Brain pericyte (primary cell): ENCODE measurements at regions not wholly inside any gene's neighbourhood (a gene's known extent, or its start where the extent isn't known, plus 50 kb on each side); places are given as distances from the start of the nearest gene placed in this dataset.
"Not testable (repeated sequence)": the region's sequence is repeated elsewhere in the genome, so short reads cannot be mapped to it uniquely, and the experiment has no call there.

ENCODE experiments used
- DNase-seq: peaks from one replicate; pipeline ENCODE4 v3.0.0-alpha.2; 2012; ENCODE audit warnings: low read depth, low spot score

DNA sequence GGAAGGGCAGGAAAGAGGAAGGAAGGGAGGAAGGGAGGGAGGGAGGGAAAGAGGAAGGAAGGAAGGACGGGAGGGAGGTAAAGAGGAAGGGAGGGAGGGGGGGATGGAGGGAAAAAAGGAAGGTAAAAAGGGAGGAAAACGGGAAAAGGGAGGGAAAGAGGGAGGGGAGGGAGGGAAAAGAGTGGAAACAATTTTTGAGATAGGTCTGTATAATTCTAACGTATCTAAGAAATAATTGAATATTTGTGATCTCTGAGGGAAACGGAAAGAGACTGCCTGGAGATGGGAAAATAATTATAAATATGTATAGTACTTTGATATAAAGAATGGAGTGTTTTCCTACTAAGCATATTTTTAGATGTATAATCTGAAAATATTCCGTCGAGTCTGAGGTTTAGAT, 158.2 kb upstream of the FOXK1 start:
- no peak for DNase-seq

DNA sequence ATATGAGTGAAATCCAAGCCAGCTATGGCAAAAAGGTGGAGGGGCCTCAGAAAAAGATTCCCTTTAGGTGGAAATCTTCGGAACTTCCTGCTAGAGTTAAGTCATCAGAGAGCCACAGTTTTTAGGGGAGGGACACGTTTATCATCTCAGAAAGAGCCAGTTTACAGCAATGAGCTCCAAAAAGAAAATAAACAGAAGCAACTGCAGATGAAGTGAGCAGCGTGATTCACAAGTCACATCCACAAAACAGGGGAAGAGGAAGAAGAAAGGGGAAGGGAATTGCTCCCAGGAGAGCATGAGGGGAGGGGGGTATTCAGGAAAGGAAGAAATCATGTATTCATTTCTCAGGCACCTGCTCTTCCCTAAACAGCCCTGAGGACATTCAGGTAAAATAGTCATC, 156.2 kb upstream of the FOXK1 start:
- DNase-seq = no peak

DNA sequence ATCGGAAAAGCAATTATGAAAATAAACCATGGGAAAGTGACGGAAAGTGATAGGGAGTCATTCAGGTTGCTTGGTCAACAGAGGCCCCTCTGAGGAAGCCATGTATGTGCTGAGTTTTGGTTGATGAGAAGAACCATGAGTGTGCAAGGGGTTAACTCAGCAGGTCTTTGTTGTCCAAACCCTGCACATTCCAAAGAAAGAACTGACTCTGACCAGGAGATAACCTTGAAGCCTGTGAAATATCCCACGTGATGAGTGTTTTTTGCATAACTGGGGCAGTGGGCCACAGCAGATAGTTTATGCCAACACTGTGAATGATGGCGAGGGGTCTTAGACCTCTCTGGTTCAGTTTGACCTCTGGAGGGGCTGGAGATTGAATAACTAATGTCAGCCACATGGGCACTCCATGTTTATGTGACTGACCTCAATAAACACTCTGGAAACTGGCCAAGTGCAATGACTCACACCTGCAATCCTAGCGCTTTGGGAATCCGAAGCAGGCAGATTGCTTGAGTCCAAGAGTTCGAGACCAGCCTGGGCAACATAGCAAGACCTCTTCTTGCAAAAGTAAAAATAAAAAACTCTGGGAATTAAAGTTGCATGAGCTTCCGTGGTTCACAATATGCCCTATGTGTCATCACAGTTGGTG, 154.0 kb upstream of the FOXK1 start:
- no peak for DNase-seq

DNA sequence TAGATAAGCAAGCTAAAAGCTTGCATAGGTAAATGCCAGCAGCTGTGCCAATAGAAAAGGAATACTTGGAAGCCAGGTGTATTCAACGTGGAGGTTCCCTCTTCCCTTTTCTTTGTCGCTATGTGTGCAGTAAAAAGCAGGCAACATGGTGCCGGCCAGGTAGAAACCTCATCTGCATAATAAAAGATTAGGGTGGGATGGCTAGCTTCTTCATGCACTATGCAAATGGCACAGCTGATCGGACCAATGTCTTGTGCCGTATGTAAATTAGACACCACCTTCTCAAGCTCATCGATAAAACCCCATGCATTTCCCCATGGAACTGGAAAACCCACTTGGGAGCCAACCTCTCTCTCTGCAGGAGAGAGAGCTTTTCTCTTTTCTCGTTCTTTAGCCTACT, 150.9 kb upstream of the FOXK1 start:
- no peak for DNase-seq

DNA sequence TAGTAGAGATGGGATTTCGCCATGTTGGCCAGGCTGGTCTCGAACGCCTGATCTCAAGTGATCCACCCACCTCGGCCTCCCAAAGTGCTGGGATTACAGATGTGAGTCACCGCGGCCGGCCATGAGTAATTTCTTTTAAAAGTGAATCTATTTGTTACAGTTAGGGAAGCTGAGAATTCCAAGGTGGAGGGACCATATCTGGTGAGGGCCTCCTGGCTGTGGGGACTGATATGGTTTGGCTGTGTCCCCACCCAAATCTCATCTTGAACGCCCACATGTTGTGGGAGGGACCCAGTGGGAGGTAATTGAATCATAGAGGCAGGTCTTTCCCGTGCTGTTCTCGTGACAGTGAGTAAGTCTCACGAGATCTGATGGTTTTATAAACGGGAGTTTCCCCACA, 148.8 kb upstream of the FOXK1 start:
- not testable (repeated sequence) for DNase-seq

DNA sequence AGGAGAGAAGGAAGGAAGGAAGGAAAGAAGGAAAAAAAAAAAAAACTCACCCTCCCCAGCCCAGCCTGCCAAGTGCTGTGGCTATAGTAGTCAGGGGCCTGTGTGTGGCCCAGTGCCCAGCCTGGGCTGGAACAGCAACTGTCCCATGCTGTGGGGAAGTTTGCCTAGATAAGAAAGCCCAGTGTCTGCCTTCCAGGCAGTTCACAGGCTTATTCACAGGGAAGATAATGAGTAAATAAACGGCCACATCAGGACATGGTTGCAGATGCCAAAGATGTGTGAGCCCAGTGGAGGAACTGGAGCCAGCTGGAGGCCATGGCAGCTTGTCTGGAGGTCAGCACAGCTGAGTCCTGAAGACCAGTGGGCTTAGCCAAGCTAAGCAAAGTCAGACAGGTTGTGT, 132.4 kb upstream of the FOXK1 start:
- no peak for DNase-seq

DNA sequence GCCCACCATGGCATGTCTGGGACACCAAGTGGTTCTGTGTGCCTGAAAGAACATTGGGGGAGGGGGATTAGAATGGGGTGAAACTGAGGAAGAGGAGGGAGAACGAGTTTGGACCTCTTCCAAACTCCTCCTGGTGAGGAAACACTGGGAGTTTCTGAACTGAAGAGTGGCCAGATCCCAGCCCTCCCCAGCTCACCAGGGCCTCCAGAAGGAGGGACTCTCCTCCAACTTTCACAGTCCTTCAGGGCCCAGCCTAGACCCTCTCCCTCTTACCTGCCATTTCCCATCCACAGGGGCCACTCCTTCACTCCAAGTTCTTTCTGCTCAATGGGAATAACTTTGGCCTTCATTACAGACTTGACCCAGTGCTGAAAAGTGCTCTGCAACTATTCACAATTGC, 132.0 kb upstream of the FOXK1 start:
- no peak for DNase-seq

DNA sequence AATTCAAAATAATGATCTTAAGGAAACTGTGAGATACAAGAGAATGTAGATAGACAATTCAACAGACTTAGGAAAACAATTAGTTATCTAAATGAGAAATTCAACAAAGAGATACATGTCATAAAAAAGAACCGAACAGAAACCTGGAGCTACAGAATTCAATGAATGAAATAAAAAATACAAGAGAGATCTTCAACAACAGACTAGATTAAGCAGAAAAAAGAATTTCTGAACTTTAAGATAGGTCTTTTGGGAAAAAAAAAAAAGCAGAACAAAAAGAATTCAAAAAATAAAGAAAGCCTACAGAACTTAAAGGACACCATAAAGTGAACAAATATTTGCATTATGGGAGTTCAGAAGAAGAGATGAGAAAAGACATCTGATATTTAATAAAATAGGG, 129.1 kb upstream of the FOXK1 start:
- no peak for DNase-seq

DNA sequence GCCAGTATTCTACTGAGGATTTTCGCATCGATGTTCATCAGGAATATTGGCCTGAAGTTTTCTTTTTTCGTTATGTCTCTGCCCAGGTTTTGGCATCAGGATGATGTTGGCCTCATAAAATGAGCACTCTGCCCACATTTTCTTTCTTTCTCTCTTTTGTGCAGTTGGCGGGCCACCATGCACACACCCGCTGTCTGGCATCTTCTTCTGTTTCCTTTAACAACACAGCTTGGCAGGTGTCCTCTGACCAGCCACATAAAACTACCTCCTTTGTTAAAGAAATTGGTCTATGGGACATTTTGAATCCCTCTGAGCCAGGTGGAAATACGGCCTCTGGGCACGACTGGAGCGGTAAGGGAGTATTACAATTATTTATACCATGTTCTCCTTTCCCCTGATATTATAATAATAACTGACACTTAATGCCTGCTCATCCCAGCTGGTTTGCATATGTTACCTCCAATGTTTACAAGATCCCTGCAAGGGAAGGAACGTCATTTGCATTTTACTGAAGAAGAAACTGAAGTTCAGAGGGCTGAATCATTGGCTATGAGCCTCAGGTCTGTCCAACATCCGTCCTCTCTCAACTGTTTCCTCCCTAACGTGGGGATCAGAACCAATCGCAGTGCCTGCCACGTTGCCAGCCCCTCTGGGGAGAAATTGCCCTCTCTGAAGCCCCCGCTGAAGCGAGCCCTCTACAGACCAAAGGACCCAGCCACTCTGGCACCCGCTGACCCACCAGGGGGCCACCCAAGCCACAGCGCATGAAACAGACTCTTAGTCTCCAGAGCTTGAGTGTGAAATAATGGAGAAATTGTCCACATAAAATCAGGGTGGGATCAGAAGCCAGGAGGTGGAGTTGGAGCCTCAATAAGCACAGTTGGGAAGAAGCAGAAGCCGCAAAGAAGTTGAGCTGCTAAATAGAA, 125.0 kb upstream of the FOXK1 start:
- DNase-seq = no peak

DNA sequence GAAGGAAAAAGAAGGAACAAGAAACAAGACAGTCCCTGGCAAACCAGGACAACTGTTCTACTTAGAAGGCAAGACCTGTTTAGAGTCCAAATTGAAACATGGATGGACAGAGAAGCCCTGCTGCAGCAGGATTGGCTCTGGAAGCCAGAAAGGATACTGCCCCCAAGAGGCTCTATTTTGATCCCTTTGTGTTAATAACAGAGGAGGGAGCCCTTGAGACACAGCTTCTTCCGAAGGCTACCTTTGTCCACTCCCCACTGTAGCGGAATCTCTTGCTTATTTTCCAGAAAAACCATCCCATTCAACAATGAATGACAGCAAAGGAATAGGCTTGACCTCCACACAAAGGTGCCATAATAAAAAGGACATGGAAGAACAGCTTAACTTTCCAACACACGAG, 120.3 kb upstream of the FOXK1 start:
- DNase-seq = no peak

DNA sequence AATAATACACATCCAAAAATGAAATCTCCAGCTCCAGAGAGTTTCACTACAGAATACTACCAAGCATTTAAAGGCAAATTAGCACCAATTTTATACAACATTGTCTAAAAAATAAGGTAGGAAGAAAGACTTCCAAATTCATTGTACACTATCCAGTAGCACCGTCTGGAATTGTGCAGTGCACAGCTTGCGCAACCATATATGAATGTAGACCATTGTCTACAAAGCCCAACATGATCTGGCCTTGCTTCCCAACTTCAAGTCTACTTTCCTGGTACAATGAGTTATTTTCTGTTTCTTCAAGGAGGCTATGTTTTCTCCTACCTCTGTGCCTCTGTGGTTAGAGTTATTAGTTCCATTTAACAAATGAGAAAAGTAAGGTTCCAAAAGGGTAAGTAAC, 115.4 kb upstream of the FOXK1 start:
- DNase-seq = no peak

DNA sequence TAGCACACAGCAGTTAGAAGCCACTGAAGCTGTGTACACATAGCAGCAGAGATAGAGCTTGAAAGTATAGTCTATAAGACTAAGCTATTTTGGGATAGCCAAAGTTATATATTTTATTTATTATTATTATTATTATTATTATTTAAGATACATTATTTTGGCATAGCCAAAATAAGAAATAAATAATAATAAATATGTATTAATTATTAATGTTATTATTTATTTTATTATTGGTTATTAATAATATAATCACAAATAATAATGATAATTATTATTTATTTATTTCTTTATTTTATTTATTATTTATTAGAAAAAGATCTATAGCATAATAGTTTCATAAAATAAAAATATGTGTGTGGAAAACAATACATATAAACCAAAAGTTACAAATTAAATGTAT, 107.2 kb upstream of the FOXK1 start:
- DNase-seq = no peak

DNA sequence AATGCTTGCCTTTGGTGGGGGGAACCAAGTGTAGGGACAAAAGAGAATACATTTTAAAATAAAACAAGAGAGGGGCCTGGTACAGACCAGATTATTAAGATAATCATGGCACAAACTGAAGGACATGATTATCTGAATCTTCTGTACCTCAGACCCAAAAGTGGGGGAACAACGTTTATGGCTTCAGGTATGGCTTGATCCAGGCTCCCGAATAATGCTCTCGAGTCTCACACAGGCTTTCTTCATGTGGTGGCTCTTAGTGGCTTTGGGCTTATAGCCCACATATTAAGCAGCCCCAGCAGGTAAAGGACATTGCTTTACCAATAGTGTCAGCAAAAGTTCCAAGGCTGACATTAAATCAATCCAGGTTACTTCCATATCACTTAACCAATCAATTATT, 106.8 kb upstream of the FOXK1 start:
- no peak for DNase-seq

DNA sequence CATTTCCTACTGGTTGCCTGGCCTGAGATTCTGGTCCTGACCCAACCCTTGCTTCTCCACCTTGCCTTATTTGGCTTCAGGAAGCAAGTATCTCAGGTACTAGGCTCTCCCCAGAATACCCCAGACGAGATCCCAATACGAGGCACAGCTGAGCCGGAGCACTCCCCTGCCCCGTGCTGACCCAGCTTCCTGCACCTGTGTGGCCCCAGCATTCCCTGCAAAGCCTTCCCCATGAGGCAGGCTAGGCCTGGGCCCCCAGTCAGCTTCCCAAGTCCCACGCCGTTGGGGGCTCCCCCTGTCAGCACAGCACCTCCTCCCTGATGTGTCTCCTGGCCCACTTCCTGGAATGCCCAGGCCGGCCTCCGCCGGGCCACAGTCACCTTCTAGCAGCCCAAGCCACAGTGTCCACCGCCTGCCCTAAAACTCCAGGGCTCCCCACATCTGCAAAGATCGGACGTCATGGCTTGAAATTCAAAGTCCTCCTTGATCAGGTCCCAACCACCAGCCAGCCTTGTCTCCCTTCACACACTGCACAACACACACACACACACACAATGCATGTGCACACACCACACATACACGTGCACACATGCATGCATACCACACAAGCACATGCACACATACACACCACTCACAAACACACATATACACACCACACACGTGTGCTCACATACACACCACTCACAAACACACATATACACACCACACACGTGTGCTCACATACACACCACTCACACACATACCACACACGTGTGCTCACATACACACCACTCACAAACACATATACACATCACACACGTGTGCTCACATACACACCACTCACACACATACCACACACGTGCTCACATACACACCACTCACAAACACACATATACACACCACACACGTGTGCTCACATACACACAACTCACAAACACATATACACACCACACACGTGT, 78.9 kb upstream of the FOXK1 start:
- no peak for DNase-seq

DNA sequence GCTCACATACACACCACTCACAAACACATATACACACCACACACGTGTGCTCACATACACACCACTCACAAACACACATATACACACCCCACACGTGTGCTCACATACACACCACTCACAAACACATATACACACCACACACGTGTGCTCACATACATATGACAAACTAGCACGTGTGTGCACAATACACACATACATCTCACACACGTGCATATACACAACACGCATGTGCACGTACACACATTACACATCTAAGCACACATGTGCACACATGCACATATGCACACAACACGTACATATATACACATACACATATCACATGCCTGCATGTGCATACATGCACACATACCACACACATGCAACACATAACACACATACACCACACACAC, 78.3 kb upstream of the FOXK1 start:
- DNase-seq = no peak

DNA sequence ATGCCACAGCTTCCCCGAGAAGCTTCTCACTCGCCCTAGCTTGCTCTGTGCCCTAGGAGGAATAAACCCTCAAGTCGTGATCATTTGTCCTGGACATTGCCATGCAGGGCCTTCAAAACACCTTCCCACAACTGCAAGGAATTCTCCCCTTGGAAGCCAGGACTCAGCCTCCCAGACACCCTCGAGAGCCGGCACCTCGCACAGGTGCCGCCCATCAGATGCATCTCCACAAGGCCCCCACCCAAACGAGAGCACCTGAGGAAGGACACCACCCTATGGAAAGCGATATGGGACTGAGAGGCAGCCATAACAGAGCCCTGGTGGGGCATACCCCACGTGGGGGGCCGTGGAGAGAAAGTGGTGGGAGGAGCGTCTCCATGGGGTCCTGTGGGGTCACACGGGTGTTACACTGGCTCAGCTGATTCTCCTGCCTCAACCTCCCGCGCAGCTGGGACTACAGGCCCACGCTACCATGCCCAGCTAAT, 77.6 kb upstream of the FOXK1 start:
- DNase-seq = no peak

DNA sequence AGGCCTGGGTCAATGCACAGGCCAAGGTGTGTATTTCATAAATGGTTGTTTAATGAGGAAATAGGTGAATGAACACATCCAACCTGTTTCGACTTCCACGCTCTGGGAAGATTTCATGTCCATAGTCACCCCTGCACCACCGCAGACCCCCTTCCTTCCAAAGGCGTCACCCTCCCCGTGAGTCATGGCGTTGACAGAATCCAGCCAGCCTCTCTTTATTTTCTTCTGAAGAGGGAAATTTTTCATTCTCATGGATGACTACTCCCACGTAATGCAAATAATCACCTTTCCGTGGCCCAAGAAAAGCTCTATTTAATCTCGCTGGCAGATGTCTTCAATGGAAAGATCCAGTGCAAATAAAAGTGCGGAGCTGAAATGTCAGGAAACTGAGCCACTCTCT, 75.3 kb upstream of the FOXK1 start:
- no peak for DNase-seq

DNA sequence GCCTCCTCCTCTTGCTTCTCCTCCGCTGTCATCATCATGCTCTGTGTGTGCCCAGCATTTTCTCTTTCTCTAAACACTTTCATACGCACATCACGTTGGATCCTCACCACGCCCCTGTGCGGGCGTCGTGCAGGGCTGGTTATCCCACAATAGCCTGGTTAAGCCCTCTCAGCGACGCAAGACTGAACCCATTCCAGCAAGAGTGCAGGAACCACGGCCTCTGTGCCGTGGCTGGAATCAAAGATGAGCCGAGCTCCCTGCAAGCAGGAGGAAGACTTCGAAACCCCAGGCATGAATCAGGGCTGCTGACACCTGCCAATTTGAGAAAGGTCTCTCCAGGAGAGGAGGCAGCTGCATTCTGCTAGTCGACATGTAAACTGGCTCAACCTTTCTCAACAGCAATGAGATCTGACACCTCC, 74.8 kb upstream of the FOXK1 start:
- no peak for DNase-seq

DNA sequence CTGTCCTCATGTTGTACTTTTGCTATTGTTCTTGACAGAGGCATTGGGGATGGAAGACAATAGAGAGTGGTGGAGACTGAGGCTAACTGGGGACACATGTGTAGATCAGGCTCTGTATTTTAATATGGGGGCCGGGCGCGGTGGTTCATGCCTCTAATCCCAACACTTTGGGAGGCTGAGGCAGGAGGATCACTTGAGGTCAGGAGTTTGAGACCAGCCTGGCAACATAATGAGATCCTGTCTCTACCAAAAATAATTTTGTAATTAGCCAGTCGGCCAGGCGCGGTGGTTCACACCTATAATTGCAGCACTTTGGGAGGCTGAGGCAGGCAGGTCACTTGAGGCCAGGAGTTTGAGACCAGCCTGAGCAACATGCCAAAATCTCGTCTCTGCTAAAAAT, 72.5 kb upstream of the FOXK1 start:
- not testable (repeated sequence) for DNase-seq

DNA sequence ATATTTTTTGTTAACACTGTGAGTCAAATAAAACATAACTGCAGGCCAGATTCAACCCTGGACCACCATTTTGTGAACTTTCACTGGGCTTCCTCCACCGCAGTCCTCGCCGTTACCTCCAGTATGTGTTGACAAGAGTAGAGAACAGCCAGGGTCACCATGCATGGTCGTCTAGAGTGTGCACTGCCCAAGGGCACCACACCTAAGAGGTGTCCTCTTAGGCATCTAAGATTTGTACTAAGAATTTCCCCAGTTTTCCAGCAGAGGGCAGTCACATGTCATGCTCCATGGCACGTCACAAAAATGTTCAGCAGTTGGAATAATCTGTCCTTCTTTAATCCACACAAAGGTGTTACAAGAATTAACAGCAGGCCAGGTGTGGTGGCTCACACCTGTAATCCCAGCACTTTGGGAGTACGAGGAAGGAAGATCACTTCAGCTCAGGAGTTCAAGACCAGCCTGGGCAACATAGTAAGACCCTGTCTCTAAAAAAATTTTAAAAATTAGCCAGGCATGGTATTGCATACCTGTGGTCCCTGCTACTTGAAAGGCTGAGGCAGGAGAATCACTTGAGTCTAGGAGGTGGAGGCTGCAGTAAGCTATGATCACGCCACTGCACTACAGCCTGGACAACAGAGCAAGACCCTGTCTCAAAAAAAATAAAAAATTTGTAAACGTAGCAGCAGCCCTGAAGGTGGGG, 71.2 kb upstream of the FOXK1 start:
- DNase-seq = peak; percentile 30

DNA sequence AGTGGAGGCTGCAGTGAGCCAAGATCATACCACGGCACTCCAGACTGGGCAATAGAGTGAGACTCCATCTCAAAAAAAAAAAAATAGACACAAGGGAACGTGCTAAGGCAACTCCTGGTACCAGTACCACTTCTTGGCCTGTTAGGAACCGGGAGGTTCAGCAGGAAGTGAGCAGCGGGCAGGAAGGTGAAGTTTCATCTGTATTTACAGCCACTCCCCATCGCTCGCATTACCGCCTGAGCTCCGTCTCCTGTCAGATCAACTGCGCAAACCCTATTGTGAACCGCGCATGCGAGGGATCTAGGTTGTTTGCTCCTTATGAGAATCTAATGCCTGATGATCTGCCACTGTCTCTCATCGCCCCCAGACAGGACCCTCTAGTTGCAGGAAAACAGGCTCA, 69.9 kb upstream of the FOXK1 start:
- DNase-seq = no peak
